GM12878 (cell line): ENCODE measurements at regions not wholly inside any gene's neighbourhood (a gene's known extent, or its start where the extent isn't known, plus 50 kb on each side); places are given as distances from the start of the nearest gene placed in this dataset.

Source experiments
- ATAC-seq: fragments of 200-7000 bp; cut with Tn5 transposase; 3 replicates; pipeline ENCODE4 v1.9.1; 2020; ENCODE audit warnings: mild to moderate bottlenecking, moderate library complexity
- BruUV-seq: library from RNA; stranded (reverse); fragments of 400-500 nt; replicated peaks from 2 replicates; lab custom pipeline; 2021; lab: Mats Ljungman, UMichigan
- CTCF ChIA-PET: fragments of 300-600 bp; sonication (Branson Sonifier 250); formaldehyde crosslinking; extraction: SDS; loops from one replicate; lab custom pipeline; 2021; ENCODE audit warnings: inconsistent platforms; lab: Yijun Ruan, JAX
- POLR2A ChIA-PET: fragments of 350-600 bp; formaldehyde crosslinking; extraction: SDS; loops from one replicate; lab custom pipeline; 2021; ENCODE audit warnings: inconsistent platforms; lab: Charles Lee
- RAD21 ChIA-PET: fragments of 300-600 bp; sonication (Branson Sonifier 250); formaldehyde crosslinking; loops from one replicate; lab custom pipeline; 2023; ENCODE audit warnings: antibody characterized with exemption; ENCODE audit not compliant: unreplicated experiment; lab: Charles Lee
- SMC1A ChIA-PET: fragments of 300-600 bp; sonication (Branson Sonifier 250); formaldehyde crosslinking; loops from one replicate; lab custom pipeline; 2023; ENCODE audit not compliant: unreplicated experiment, uncharacterized antibody; lab: Charles Lee
- DNase-seq: peaks from one replicate; pipeline ENCODE4 v3.0.0-alpha.2; 2011; ENCODE audit warnings: low read depth, low spot score
- FAIRE-seq: peaks from 3 replicates; lab custom pipeline; 2011; peaks lifted over from hg19 to GRCh38; lab: Jason Lieb, UNC
- H2AFZ ChIP-seq: 2 replicates; pipeline ENCODE4 v1.6.0; 2011; ENCODE audit warnings: low read depth, low read length, control low read depth; ENCODE audit not compliant: control insufficient read depth
- H3K27ac ChIP-seq: 2 replicates; pipeline ENCODE4 v1.5.1; 2011; ENCODE audit warnings: control low read depth; ENCODE audit not compliant: control insufficient read depth, insufficient read depth
- H3K27me3 ChIP-seq, 2 experiments: replicated peaks in 1 of 2; 2 replicates each; pipeline versions ENCODE4 v1.6.0 to v1.6.1; 2011; ENCODE audit warnings: low read length in 1 of 2; ENCODE audit not compliant: control insufficient read depth in 2 of 2, insufficient read depth in 2 of 2
- H3K36me3 ChIP-seq, 2 experiments: 2 replicates each; pipeline ENCODE4 v1.5.1; 2011; ENCODE audit warnings: low read length in 1 of 2; ENCODE audit not compliant: control insufficient read depth in 2 of 2, insufficient read depth in 2 of 2
- H3K4me1 ChIP-seq: 2 replicates; pipeline ENCODE4 v1.6.1; 2011; ENCODE audit warnings: mild to moderate bottlenecking, low read length, moderate library complexity, mixed read lengths; ENCODE audit not compliant: control insufficient read depth, insufficient read depth
- H3K4me2 ChIP-seq: 2 replicates; pipeline ENCODE4 v1.6.0; 2011; ENCODE audit warnings: control low read depth; ENCODE audit not compliant: control insufficient read depth, insufficient read depth
- H3K4me3 ChIP-seq: fragments of 200-600 bp; sonication (generic); 2 replicates; pipeline ENCODE4 v1.5.1; 2016
- H3K79me2 ChIP-seq: 2 replicates; pipeline ENCODE4 v1.6.0; 2011; ENCODE audit warnings: low read length; ENCODE audit not compliant: control insufficient read depth, insufficient read depth
- H3K9ac ChIP-seq: 2 replicates; pipeline ENCODE4 v1.8.0; 2011; ENCODE audit warnings: low read length, control low read depth, mixed read lengths; ENCODE audit not compliant: control insufficient read depth, insufficient read depth
- H3K9me3 ChIP-seq: replicated peaks from 3 replicates; pipeline ENCODE4 v1.5.1; 2011; ENCODE audit warnings: mild to moderate bottlenecking, low read length; ENCODE audit not compliant: control insufficient read depth, insufficient read depth
- H4K20me1 ChIP-seq: 2 replicates; pipeline ENCODE4 v1.6.0; 2011; ENCODE audit not compliant: control insufficient read depth, insufficient read depth
- BMI1 ChIP-seq: fragments of 450-650 bp; IDR thresholded peaks from 2 replicates; pipeline ENCODE4 v1.6.1; 2016; ENCODE audit warnings: mild to moderate bottlenecking, moderate library complexity, borderline replicate concordance
- CBFB ChIP-seq: IDR thresholded peaks from 2 replicates; pipeline ENCODE4 v1.6.1; 2016; ENCODE audit warnings: antibody characterized with exemption, low read depth
- CBX5 ChIP-seq: sonication (generic); IDR thresholded peaks from 2 replicates; pipeline ENCODE4 v1.6.1; 2016; ENCODE audit warnings: low read depth, moderate library complexity, mild to moderate bottlenecking, inconsistent platforms
- E4F1 ChIP-seq: fragments of 450-650 bp; IDR thresholded peaks from 2 replicates; pipeline ENCODE4 v1.6.1; 2018; ENCODE audit warnings: borderline replicate concordance, mild to moderate bottlenecking; ENCODE audit not compliant: partially characterized antibody
- HSF1 ChIP-seq: fragments of 150-350 bp; IDR thresholded peaks from 2 replicates; pipeline ENCODE4 v1.6.1; 2014; ENCODE audit warnings: mild to moderate bottlenecking, low read depth, low read length
- RCOR1 ChIP-seq: conservative IDR thresholded peaks from 2 replicates; pipeline ENCODE4 v1.6.1; 2012; ENCODE audit warnings: low read depth, low read length, improper control_type of control experiment
- SIN3A ChIP-seq: IDR thresholded peaks from 2 replicates; pipeline ENCODE4 v1.6.1; 2012; ENCODE audit warnings: low read depth, low read length, improper control_type of control experiment
- SMAD1 ChIP-seq: fragments of 450-650 bp; IDR thresholded peaks from 2 replicates; pipeline ENCODE4 v1.6.1; 2018; ENCODE audit warnings: mild to moderate bottlenecking, low read depth; ENCODE audit not compliant: partially characterized antibody
- TBL1XR1 ChIP-seq: IDR thresholded peaks from 2 replicates; pipeline ENCODE4 v1.6.1; 2012; ENCODE audit warnings: low read depth, low read length, improper control_type of control experiment
- WRNIP1 ChIP-seq: IDR thresholded peaks from 2 replicates; pipeline ENCODE4 v1.6.1; 2011; ENCODE audit warnings: low read depth, low read length, improper control_type of control experiment, borderline replicate concordance
- ZNF622 ChIP-seq: fragments of 450-650 bp; IDR thresholded peaks from 2 replicates; pipeline ENCODE4 v1.6.1; 2017; ENCODE audit warnings: mild to moderate bottlenecking, inconsistent platforms
- WGBS: methylation state at CpG from one replicate; pipeline ENCODE4 v1.1.6; 2016; ENCODE audit warnings: low lambda C conversion rate; ENCODE audit not compliant: insufficient replicate concordance, insufficient coverage; ENCODE audit errors: missing lambda C conversion rate; 5-methylcytosine and 5-hydroxymethylcytosine counted together
- in situ Hi-C: fragments of 300-500 bp; cut with MboI; formaldehyde crosslinking; loops from 9 replicates; pipeline ENCODE4 v1.14.3; 2018; ENCODE audit warnings: mixed read lengths
- intact Hi-C: fragments of 100-400 bp; cut with micrococcal nuclease; formaldehyde crosslinking; loops from one replicate; pipeline ENCODE4 v1.14.2; 2022; ENCODE audit not compliant: unreplicated experiment
- TF ChIP-seq, protein P1 (sequence below): IDR thresholded peaks from 2 replicates; pipeline ENCODE4 v1.6.1; 2011; ENCODE audit warnings: low read depth, mild to moderate bottlenecking, low read length, moderate library complexity, borderline replicate concordance; ENCODE audit errors: extremely low read depth
- TF ChIP-seq, protein P2 (sequence below): fragments of 450-650 bp; IDR thresholded peaks from 2 replicates; pipeline ENCODE4 v1.6.1; 2016; ENCODE audit warnings: mild to moderate bottlenecking, moderate library complexity, borderline replicate concordance

- no peak for TF ChIP-seq HSF1
- TF ChIP-seq BMI1: no peak
- TF ChIP-seq TBL1XR1: no peak
- TF ChIP-seq RCOR1: no peak
- TF ChIP-seq CBFB: no peak
These were observed 68.4 kb upstream of the PHACTR1 start (continued) for GRCh38 chr6:12648171-12648570.

DNA sequence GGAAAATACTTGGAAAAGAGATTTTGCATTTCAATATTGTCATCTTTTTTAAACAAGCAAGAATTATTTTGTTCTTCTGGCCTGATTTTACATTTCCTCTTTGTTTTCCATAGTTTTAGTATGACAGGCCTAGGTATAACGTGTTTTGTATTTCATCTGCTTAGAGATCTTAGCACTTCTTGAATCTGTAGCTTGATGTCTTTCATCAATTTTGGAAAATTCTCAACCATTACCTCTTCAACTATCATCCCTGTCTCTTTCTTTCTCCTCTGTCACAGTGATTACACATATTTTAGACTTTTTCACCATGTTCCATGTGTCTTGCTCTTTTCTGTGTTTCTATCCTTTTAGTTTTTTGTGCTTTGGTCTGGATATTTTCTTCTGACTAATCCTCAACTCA lies 67.2 kb upstream of the PHACTR1 start:
- Histone ChIP-seq H3K9me3 (no peaks in the 10 kb centered on the region), H3K27ac (no peak overlapping the region), H3K4me2 (no peak overlapping the region), H4K20me1 (no peaks in the 10 kb centered on the region), H3K4me1 (no peaks in the 10 kb centered on the region), H3K27me3 (no peaks in the 10 kb centered on the region), H3K79me2 (no peaks in the 10 kb centered on the region), H3K9ac (no peak overlapping the region), H3K36me3 (no peaks in the 10 kb centered on the region), H3K4me3 (no peak overlapping the region), H2AFZ (no peak overlapping the region)
- ChIA-PET CTCF (no interaction called here), RAD21 (no interaction called here), SMC1A (no interaction called here), POLR2A (no interaction called here)
- DNase-seq: no peak
- no peak for TF ChIP-seq WRNIP1
- TF ChIP-seq E4F1: no peak
- no peak for TF ChIP-seq CBX5
- no peak for TF ChIP-seq ZNF622
- TF ChIP-seq, protein P1, sequence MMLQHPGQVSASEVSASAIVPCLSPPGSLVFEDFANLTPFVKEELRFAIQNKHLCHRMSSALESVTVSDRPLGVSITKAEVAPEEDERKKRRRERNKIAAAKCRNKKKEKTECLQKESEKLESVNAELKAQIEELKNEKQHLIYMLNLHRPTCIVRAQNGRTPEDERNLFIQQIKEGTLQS: no peak
- TF ChIP-seq SIN3A: no peak
- TF ChIP-seq, protein P2, sequence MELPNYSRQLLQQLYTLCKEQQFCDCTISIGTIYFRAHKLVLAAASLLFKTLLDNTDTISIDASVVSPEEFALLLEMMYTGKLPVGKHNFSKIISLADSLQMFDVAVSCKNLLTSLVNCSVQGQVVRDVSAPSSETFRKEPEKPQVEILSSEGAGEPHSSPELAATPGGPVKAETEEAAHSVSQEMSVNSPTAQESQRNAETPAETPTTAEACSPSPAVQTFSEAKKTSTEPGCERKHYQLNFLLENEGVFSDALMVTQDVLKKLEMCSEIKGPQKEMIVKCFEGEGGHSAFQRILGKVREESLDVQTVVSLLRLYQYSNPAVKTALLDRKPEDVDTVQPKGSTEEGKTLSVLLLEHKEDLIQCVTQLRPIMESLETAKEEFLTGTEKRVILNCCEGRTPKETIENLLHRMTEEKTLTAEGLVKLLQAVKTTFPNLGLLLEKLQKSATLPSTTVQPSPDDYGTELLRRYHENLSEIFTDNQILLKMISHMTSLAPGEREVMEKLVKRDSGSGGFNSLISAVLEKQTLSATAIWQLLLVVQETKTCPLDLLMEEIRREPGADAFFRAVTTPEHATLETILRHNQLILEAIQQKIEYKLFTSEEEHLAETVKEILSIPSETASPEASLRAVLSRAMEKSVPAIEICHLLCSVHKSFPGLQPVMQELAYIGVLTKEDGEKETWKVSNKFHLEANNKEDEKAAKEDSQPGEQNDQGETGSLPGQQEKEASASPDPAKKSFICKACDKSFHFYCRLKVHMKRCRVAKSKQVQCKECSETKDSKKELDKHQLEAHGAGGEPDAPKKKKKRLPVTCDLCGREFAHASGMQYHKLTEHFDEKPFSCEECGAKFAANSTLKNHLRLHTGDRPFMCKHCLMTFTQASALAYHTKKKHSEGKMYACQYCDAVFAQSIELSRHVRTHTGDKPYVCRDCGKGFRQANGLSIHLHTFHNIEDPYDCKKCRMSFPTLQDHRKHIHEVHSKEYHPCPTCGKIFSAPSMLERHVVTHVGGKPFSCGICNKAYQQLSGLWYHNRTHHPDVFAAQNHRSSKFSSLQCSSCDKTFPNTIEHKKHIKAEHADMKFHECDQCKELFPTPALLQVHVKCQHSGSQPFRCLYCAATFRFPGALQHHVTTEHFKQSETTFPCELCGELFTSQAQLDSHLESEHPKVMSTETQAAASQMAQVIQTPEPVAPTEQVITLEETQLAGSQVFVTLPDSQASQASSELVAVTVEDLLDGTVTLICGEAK: no peak
- no peak for TF ChIP-seq SMAD1
- ATAC-seq: no peak
- intact Hi-C loops: no loop called here
- in situ Hi-C loops: no loop called here
- FAIRE-seq: no peak
- BruUV-seq: no TSS peak
- WGBS: 0% methylated on average over 1 of the region's 1 CpG
